ENCODE measurements at regions not wholly inside any gene's neighbourhood (a gene's known extent, or its start where the extent isn't known, plus 50 kb on each side); places are given as distances from the start of the nearest gene placed in this dataset.

DNA sequence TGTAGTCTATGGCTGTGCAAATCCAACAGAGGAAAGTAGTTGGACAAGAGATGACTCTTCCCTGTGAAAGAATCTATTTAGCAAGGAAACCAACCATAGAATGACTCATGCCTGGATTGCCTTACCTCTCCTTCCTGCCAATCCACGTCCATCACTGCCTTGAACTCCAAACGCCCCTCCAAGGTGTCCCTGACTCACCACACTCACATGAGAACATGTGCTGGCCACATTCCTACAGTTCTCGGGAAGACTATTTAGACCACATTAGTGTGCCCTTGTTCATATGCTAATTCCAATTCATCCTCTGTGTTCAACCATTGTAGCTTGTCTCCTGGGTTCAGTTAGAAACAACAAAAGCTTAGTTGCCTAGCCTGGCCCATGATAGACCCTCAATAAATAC, 157.3 kb downstream of the SLC30A10 start:
- Histone ChIP-seq H4K20me1 (ENCODE audit: control insufficient read depth, insufficient read depth) (no peaks in the 10 kb centered on the region), H3K27me3 (replicated peaks in 1 of 2; ENCODE audit: control insufficient read depth in 2 of 2, insufficient read depth in 2 of 2, low read length in 1 of 2) (no peaks in the 10 kb centered on the region), H3K4me1 (ENCODE audit: control insufficient read depth, insufficient read depth, low read length) (no peaks in the 10 kb centered on the region), H3K4me2 (ENCODE audit: control insufficient read depth, insufficient read depth) (no peak overlapping the region), H3K4me3 (no peak overlapping the region), H3K9me3 (replicated peaks; ENCODE audit: control insufficient read depth, insufficient read depth, low read length) (no peaks in the 10 kb centered on the region; the same call in 2 of the 3 replicates), H3K9ac (ENCODE audit: control insufficient read depth, insufficient read depth, low read length) (no peak overlapping the region), H3K79me2 (ENCODE audit: control insufficient read depth, insufficient read depth, low read length) (no peaks in the 10 kb centered on the region), H3K27ac (ENCODE audit: control insufficient read depth, insufficient read depth) (no peak overlapping the region), H2AFZ (ENCODE audit: control insufficient read depth, low read depth, low read length) (no peak overlapping the region), H3K36me3 (ENCODE audit: control insufficient read depth in 2 of 2, insufficient read depth in 2 of 2, low read length in 1 of 2) (no peaks in the 10 kb centered on the region)
- TF ChIP-seq CBX3 (IDR thresholded peaks at IDR 0.05; ENCODE audit: borderline replicate concordance, low read depth) (no peak), TCF12 (IDR thresholded peaks at IDR 0.05; ENCODE audit: low read depth, low read length) (no peak), RB1 (IDR thresholded peaks at IDR 0.05; ENCODE audit: borderline replicate concordance) (no peak), NR2F1 (conservative IDR thresholded peaks at IDR 0.05) (no peak)
- intact Hi-C loops (cut with micrococcal nuclease; ENCODE audit: unreplicated experiment) (no loop called here), in situ Hi-C loops (cut with MboI) (no loop called here)
- WGBS (ENCODE audit: insufficient coverage, insufficient replicate concordance, low lambda C conversion rate, missing lambda C conversion rate), result 34% methylated on average over 3 of the region's 3 CpGs
- ChIA-PET RAD21 (ENCODE audit: unreplicated experiment) (no interaction called here), POLR2A (no interaction called here), CTCF (no interaction called here), SMC1A (ENCODE audit: uncharacterized antibody, unreplicated experiment) (no interaction called here)
- DNase-seq (ENCODE audit: low read depth, low spot score) (no peak), ATAC-seq (no peak), FAIRE-seq (no peak)
- no TSS peak for BruUV-seq (replicated peaks)

- H3K27ac ChIP-seq (ENCODE audit: control insufficient read depth, insufficient read depth), result no peak overlapping the region
- no TSS peak for BruUV-seq (replicated peaks)
- no peak overlapping the region for H3K9ac ChIP-seq (ENCODE audit: control insufficient read depth, insufficient read depth, low read length)
- WGBS (ENCODE audit: insufficient coverage, insufficient replicate concordance, low lambda C conversion rate, missing lambda C conversion rate), result 6% methylated on average over 2 of the region's 2 CpGs
- H3K4me1 ChIP-seq (ENCODE audit: control insufficient read depth, insufficient read depth, low read length), result no peaks in the 10 kb centered on the region
- POLR2A ChIA-PET, result no interaction called here
- no peak for FAIRE-seq
- no peak for ATAC-seq
- H4K20me1 ChIP-seq (ENCODE audit: control insufficient read depth, insufficient read depth), result no peaks in the 10 kb centered on the region
- RAD21 ChIA-PET (ENCODE audit: unreplicated experiment), result no interaction called here
- no peak overlapping the region for H2AFZ ChIP-seq (ENCODE audit: control insufficient read depth, low read depth, low read length)
- H3K9me3 ChIP-seq (replicated peaks; ENCODE audit: control insufficient read depth, insufficient read depth, low read length), result no peaks in the 10 kb centered on the region
- no peaks in the 10 kb centered on the region for H3K36me3 ChIP-seq (ENCODE audit: control insufficient read depth in 2 of 2, insufficient read depth in 2 of 2, low read length in 1 of 2)
- CTCF ChIA-PET, result no interaction called here
- H3K4me2 ChIP-seq (ENCODE audit: control insufficient read depth, insufficient read depth), result no peak overlapping the region
- intact Hi-C loops (cut with micrococcal nuclease; ENCODE audit: unreplicated experiment) (no loop called here), in situ Hi-C loops (cut with MboI) (no loop called here)
- no peak for DNase-seq (ENCODE audit: low read depth, low spot score)
- H3K4me3 ChIP-seq, result no peak overlapping the region
- H3K79me2 ChIP-seq (ENCODE audit: control insufficient read depth, insufficient read depth, low read length), result no peaks in the 10 kb centered on the region
- H3K27me3 ChIP-seq (replicated peaks in 1 of 2; ENCODE audit: control insufficient read depth in 2 of 2, insufficient read depth in 2 of 2, low read length in 1 of 2), result no peaks in the 10 kb centered on the region; a peak in 1 of 4 replicates
- SMC1A ChIA-PET (ENCODE audit: uncharacterized antibody, unreplicated experiment), result interaction anchor here (0.6 kb wide), 1 partner anchor 310 kb away, joined by 3 read pairs; no protein-coding TSS in a partner anchor
- TF ChIP-seq BACH1 (IDR thresholded peaks at IDR 0.05; ENCODE audit: borderline replicate concordance) (no peak), SRF (IDR thresholded peaks at IDR 0.05; ENCODE audit: low read depth in 2 of 2, low read length in 2 of 2) (no peak), DPF2 (IDR thresholded peaks at IDR 0.05) (no peak), NR2C1 (IDR thresholded peaks at IDR 0.05) (no peak), SUZ12 (IDR thresholded peaks at IDR 0.05; ENCODE audit: unreplicated experiment) (no peak), ZNF687 (IDR thresholded peaks at IDR 0.05) (no peak), NFXL1 (IDR thresholded peaks at IDR 0.05; ENCODE audit: borderline replicate concordance) (no peak), BMI1 (IDR thresholded peaks at IDR 0.05; ENCODE audit: borderline replicate concordance) (no peak), CHD2 (IDR thresholded peaks at IDR 0.05; ENCODE audit: borderline replicate concordance, low read depth, low read length) (no peak), CREM (IDR thresholded peaks at IDR 0.05; ENCODE audit: low read depth) (no peak), PAX8 (IDR thresholded peaks at IDR 0.05) (no peak)
- TF ChIP-seq, protein P1, sequence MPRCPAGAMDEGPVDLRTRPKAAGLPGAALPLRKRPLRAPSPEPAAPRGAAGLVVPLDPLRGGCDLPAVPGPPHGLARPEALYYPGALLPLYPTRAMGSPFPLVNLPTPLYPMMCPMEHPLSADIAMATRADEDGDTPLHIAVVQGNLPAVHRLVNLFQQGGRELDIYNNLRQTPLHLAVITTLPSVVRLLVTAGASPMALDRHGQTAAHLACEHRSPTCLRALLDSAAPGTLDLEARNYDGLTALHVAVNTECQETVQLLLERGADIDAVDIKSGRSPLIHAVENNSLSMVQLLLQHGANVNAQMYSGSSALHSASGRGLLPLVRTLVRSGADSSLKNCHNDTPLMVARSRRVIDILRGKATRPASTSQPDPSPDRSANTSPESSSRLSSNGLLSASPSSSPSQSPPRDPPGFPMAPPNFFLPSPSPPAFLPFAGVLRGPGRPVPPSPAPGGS (IDR thresholded peaks at IDR 0.05; ENCODE audit: borderline replicate concordance, insufficient read depth, low read depth, low read length, poor library complexity, severe bottlenecking), result no peak
Observed at GRCh38 chr1:219763321-219763720, 150.4 kb upstream of the ZC3H11B start.

All from GM12878 (cell line).